DND-41 (cell line): ENCODE measurements at regions not wholly inside any gene's neighbourhood (a gene's known extent, or its start where the extent isn't known, plus 50 kb on each side); places are given as distances from the start of the nearest gene placed in this dataset.

Source experiments
- CTCF ChIP-seq: IDR thresholded peaks from 2 replicates; pipeline ENCODE4 v1.5.1; 2012; ENCODE audit warnings: borderline replicate concordance, low read length, moderate library complexity, mild to moderate bottlenecking; ENCODE audit not compliant: poor library complexity, severe bottlenecking; ENCODE audit errors: extremely low read depth
- EZH2 ChIP-seq: IDR thresholded peaks from 3 replicates; pipeline ENCODE4 v1.6.1; 2012; ENCODE audit warnings: borderline replicate concordance, low read depth, mild to moderate bottlenecking, moderate library complexity, low read length, inconsistent platforms; ENCODE audit not compliant: severe bottlenecking

GRCh38 chr13:54016542-54016941 lies 987.9 kb downstream of the OLFM4 start:
- no peak for TF ChIP-seq CTCF
- TF ChIP-seq EZH2 = no peak
